Neural progenitor cell (in vitro differentiated cells): ENCODE measurements at regions not wholly inside any gene's neighbourhood (a gene's known extent, or its start where the extent isn't known, plus 50 kb on each side); places are given as distances from the start of the nearest gene placed in this dataset.

Experiments used
- EZH2 ChIP-seq: fragments of 200-600 bp; sonication (generic); IDR thresholded peaks from 2 replicates; pipeline ENCODE4 v1.6.1; 2017; ENCODE audit warnings: antibody characterized with exemption, mild to moderate bottlenecking, moderate library complexity
- EZH2phosphoT487 ChIP-seq: fragments of 200-600 bp; sonication (generic); IDR thresholded peaks from 2 replicates; pipeline ENCODE4 v1.6.1; 2017; ENCODE audit warnings: antibody characterized with exemption
- TF ChIP-seq, protein P1 (sequence below): fragments of 200-600 bp; sonication (generic); IDR thresholded peaks from 2 replicates; pipeline ENCODE4 v1.5.1; 2017; ENCODE audit warnings: antibody characterized with exemption, mild to moderate bottlenecking

- TF ChIP-seq, protein P1, sequence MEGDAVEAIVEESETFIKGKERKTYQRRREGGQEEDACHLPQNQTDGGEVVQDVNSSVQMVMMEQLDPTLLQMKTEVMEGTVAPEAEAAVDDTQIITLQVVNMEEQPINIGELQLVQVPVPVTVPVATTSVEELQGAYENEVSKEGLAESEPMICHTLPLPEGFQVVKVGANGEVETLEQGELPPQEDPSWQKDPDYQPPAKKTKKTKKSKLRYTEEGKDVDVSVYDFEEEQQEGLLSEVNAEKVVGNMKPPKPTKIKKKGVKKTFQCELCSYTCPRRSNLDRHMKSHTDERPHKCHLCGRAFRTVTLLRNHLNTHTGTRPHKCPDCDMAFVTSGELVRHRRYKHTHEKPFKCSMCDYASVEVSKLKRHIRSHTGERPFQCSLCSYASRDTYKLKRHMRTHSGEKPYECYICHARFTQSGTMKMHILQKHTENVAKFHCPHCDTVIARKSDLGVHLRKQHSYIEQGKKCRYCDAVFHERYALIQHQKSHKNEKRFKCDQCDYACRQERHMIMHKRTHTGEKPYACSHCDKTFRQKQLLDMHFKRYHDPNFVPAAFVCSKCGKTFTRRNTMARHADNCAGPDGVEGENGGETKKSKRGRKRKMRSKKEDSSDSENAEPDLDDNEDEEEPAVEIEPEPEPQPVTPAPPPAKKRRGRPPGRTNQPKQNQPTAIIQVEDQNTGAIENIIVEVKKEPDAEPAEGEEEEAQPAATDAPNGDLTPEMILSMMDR, result no peak
- TF ChIP-seq EZH2, result no peak
- TF ChIP-seq EZH2phosphoT487, result no peak
Measured at GRCh38 chr1:96361271-96361856, 360.2 kb upstream of the PTBP2 start.
